ENCODE measurements at regions not wholly inside any gene's neighbourhood (a gene's known extent, or its start where the extent isn't known, plus 50 kb on each side); places are given as distances from the start of the nearest gene placed in this dataset.

DNA sequence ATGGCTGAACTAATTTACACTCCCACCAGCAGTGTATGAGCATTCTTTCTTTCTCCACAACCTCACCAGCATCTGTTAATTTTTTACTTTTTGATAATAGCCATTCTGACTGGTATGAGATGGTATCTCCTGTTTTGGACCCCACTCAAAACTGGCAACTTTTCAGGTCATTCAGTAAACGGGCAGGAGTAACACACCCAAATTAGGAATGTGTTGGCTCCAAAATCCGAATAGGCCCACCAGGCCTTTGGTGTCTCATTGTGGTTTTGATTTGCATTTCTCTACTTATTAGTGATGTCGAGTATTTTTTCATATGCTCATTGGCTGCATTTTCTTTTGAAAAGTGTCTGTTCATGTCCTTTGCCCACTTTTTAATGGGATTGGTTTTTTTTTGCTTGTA lies 517.1 kb downstream of the TMEM232 start:
- H3K4me3 ChIP-seq (ENCODE audit: low read depth, low read length): no peak overlapping the region
- H3K9me3 ChIP-seq: no peaks in the 10 kb centered on the region
- DNase-seq: no peak
- H3K4me1 ChIP-seq: no peaks in the 10 kb centered on the region
- H3K27me3 ChIP-seq: no peaks in the 10 kb centered on the region
- TF ChIP-seq, protein P1, sequence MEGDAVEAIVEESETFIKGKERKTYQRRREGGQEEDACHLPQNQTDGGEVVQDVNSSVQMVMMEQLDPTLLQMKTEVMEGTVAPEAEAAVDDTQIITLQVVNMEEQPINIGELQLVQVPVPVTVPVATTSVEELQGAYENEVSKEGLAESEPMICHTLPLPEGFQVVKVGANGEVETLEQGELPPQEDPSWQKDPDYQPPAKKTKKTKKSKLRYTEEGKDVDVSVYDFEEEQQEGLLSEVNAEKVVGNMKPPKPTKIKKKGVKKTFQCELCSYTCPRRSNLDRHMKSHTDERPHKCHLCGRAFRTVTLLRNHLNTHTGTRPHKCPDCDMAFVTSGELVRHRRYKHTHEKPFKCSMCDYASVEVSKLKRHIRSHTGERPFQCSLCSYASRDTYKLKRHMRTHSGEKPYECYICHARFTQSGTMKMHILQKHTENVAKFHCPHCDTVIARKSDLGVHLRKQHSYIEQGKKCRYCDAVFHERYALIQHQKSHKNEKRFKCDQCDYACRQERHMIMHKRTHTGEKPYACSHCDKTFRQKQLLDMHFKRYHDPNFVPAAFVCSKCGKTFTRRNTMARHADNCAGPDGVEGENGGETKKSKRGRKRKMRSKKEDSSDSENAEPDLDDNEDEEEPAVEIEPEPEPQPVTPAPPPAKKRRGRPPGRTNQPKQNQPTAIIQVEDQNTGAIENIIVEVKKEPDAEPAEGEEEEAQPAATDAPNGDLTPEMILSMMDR (IDR thresholded peaks at IDR 0.05; ENCODE audit: low read depth, low read length): no peak
- H3K36me3 ChIP-seq: no peaks in the 10 kb centered on the region

GRCh38 chr5:110218981-110219380 lies 507.5 kb downstream of the TMEM232 start:
- TF ChIP-seq, protein P1 (IDR thresholded peaks at IDR 0.05; ENCODE audit: low read depth, low read length): no peak
- H3K4me3 ChIP-seq (ENCODE audit: low read depth, low read length): no peak overlapping the region
- H3K9me3 ChIP-seq: no peaks in the 10 kb centered on the region
- DNase-seq: no peak
- H3K4me1 ChIP-seq: no peaks in the 10 kb centered on the region
- no peaks in the 10 kb centered on the region for H3K27me3 ChIP-seq
- H3K36me3 ChIP-seq: no peaks in the 10 kb centered on the region

DNA sequence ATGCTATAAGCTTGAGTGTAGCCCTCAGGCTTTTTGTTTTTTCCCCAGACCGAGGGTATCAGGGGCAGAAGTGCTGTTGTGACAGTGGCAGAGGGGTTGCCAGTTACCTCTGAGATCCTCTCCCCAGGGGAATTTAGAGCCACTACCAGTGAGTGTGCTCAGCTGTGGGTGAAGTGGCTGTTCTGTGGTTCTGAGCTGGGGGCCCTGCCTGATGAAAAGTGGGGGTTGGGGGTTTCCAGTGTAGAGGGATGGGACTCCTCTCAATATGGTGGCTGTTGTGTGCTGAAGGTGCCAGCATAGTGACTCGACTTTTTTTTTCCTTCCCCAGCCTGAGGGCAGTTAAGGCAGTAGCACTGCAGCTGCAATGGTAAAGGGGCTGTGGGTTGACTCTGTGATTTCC lies 506.7 kb downstream of the TMEM232 start:
- H3K9me3 ChIP-seq: no peaks in the 10 kb centered on the region
- TF ChIP-seq, protein P1 (IDR thresholded peaks at IDR 0.05; ENCODE audit: low read depth, low read length): no peak
- H3K27me3 ChIP-seq: no peaks in the 10 kb centered on the region
- no peak for DNase-seq
- H3K4me1 ChIP-seq: no peaks in the 10 kb centered on the region
- no peak overlapping the region for H3K4me3 ChIP-seq (ENCODE audit: low read depth, low read length)
- no peaks in the 10 kb centered on the region for H3K36me3 ChIP-seq

GRCh38 chr5:110221036-110221435 lies 505.4 kb downstream of the TMEM232 start:
- Histone ChIP-seq H3K4me1 (no peaks in the 10 kb centered on the region), H3K27me3 (no peaks in the 10 kb centered on the region), H3K9me3 (no peaks in the 10 kb centered on the region), H3K36me3 (no peaks in the 10 kb centered on the region), H3K4me3 (ENCODE audit: low read depth, low read length) (no peak overlapping the region)
- no peak for DNase-seq
- TF ChIP-seq, protein P1 (IDR thresholded peaks at IDR 0.05; ENCODE audit: low read depth, low read length): no peak

GRCh38 chr5:110224050-110224449 lies 502.4 kb downstream of the TMEM232 start:
- Histone ChIP-seq H3K36me3 (no peaks in the 10 kb centered on the region), H3K4me1 (no peaks in the 10 kb centered on the region), H3K9me3 (no peaks in the 10 kb centered on the region), H3K27me3 (no peaks in the 10 kb centered on the region), H3K4me3 (ENCODE audit: low read depth, low read length) (no peak overlapping the region)
- TF ChIP-seq, protein P1 (IDR thresholded peaks at IDR 0.05; ENCODE audit: low read depth, low read length): no peak
- DNase-seq: no peak

GRCh38 chr5:110225949-110226348 lies 500.5 kb downstream of the TMEM232 start:
- Histone ChIP-seq H3K4me3 (ENCODE audit: low read depth, low read length) (no peak overlapping the region), H3K4me1 (no peaks in the 10 kb centered on the region), H3K36me3 (no peaks in the 10 kb centered on the region), H3K9me3 (no peaks in the 10 kb centered on the region), H3K27me3 (no peaks in the 10 kb centered on the region)
- DNase-seq: no peak
- TF ChIP-seq, protein P1 (IDR thresholded peaks at IDR 0.05; ENCODE audit: low read depth, low read length): no peak
